ENCODE measurements at regions not wholly inside any gene's neighbourhood (a gene's known extent, or its start where the extent isn't known, plus 50 kb on each side); places are given as distances from the start of the nearest gene placed in this dataset.

GRCh38 chr3:82448320-82448719 lies 686.9 kb upstream of the GBE1 start:
- no peak for TF ChIP-seq EGR1 (IDR thresholded peaks at IDR 0.05)
- TF ChIP-seq CREB1 (IDR thresholded peaks at IDR 0.05; ENCODE audit: low read depth) = no peak
